ENCODE measurements at regions not wholly inside any gene's neighbourhood (a gene's known extent, or its start where the extent isn't known, plus 50 kb on each side); places are given as distances from the start of the nearest gene placed in this dataset.

- Mint-ChIP-seq H3K9me3 (no peaks in the 10 kb centered on the region), H3K27me3 (no peaks in the 10 kb centered on the region), H3K4me3 (no peak overlapping the region), H3K36me3 (ENCODE audit: low read depth) (no peaks in the 10 kb centered on the region), H3K27ac (no peak overlapping the region), H3K4me1 (ENCODE audit: low read depth) (no peaks in the 10 kb centered on the region)
- ATAC-seq (no peak), DNase-seq (no peak)
- ChIA-PET CTCF (no interaction called here), POLR2A (no interaction called here)
- intact Hi-C loops (cut with micrococcal nuclease): no loop called here
- TF ChIP-seq CTCF (IDR thresholded peaks at IDR 0.05): no peak
Measured at GRCh38 chr14:76576047-76576741, 185.1 kb upstream of the VASH1 start.

GRCh38 chr14:76577090-76577489 lies 184.2 kb upstream of the VASH1 start:
- Mint-ChIP-seq H3K36me3 (ENCODE audit: low read depth) (no peaks in the 10 kb centered on the region), H3K27ac (no peak overlapping the region), H3K27me3 (no peaks in the 10 kb centered on the region), H3K4me3 (no peak overlapping the region), H3K9me3 (no peaks in the 10 kb centered on the region), H3K4me1 (ENCODE audit: low read depth) (no peaks in the 10 kb centered on the region)
- TF ChIP-seq CTCF (IDR thresholded peaks at IDR 0.05): no peak
- CTCF ChIA-PET: no interaction called here
- POLR2A ChIA-PET: no interaction called here
- intact Hi-C loops (cut with micrococcal nuclease): no loop called here
- DNase-seq: no peak
- ATAC-seq: no peak

- H3K27me3 Mint-ChIP-seq: no peaks in the 10 kb centered on the region
- TF ChIP-seq CTCF (IDR thresholded peaks at IDR 0.05): no peak
- CTCF ChIA-PET: no interaction called here
- no peak overlapping the region for H3K4me3 Mint-ChIP-seq
- no peaks in the 10 kb centered on the region for H3K9me3 Mint-ChIP-seq
- no peaks in the 10 kb centered on the region for H3K4me1 Mint-ChIP-seq (ENCODE audit: low read depth)
- no peak for DNase-seq
- H3K27ac Mint-ChIP-seq: no peak overlapping the region
- intact Hi-C loops (cut with micrococcal nuclease): no loop called here
- ATAC-seq: no peak
- H3K36me3 Mint-ChIP-seq (ENCODE audit: low read depth): no peaks in the 10 kb centered on the region
- POLR2A ChIA-PET: no interaction called here
Measured at GRCh38 chr14:76577837-76578236, 183.4 kb upstream of the VASH1 start.

GRCh38 chr14:76580399-76580798 lies 180.9 kb upstream of the VASH1 start:
- Mint-ChIP-seq H3K9me3 (no peaks in the 10 kb centered on the region), H3K27ac (no peak overlapping the region), H3K4me3 (no peak overlapping the region), H3K4me1 (ENCODE audit: low read depth) (no peaks in the 10 kb centered on the region), H3K27me3 (no peaks in the 10 kb centered on the region), H3K36me3 (ENCODE audit: low read depth) (no peaks in the 10 kb centered on the region)
- CTCF ChIA-PET: no interaction called here
- intact Hi-C loops (cut with micrococcal nuclease): no loop called here
- POLR2A ChIA-PET: no interaction called here
- ATAC-seq (no peak), DNase-seq (no peak)
- no peak for TF ChIP-seq CTCF (IDR thresholded peaks at IDR 0.05)

GRCh38 chr14:76580967-76581366 lies 180.3 kb upstream of the VASH1 start:
- no peak overlapping the region for H3K4me3 Mint-ChIP-seq
- POLR2A ChIA-PET: no interaction called here
- no peak for ATAC-seq
- DNase-seq: no peak
- CTCF ChIA-PET: no interaction called here
- H3K9me3 Mint-ChIP-seq: no peaks in the 10 kb centered on the region
- intact Hi-C loops (cut with micrococcal nuclease): no loop called here
- H3K4me1 Mint-ChIP-seq (ENCODE audit: low read depth): no peaks in the 10 kb centered on the region
- no peaks in the 10 kb centered on the region for H3K27me3 Mint-ChIP-seq
- no peak overlapping the region for H3K27ac Mint-ChIP-seq
- TF ChIP-seq CTCF (IDR thresholded peaks at IDR 0.05): no peak
- no peaks in the 10 kb centered on the region for H3K36me3 Mint-ChIP-seq (ENCODE audit: low read depth)
